Brain microvascular endothelial cell (primary cell): ENCODE measurements at regions not wholly inside any gene's neighbourhood (a gene's known extent, or its start where the extent isn't known, plus 50 kb on each side); places are given as distances from the start of the nearest gene placed in this dataset.

Experiments used
- DNase-seq: peaks from one replicate; pipeline ENCODE4 v3.0.0-alpha.2; 2020
- H3K27ac ChIP-seq: fragments of 250-450 bp; sonication (Bioruptor Pico); 2 replicates; pipeline ENCODE4 v1.5.1; 2020; ENCODE audit warnings: mild to moderate bottlenecking, moderate library complexity
- H3K27me3 ChIP-seq: fragments of 250-450 bp; sonication (Bioruptor Pico); replicated peaks from 2 replicates; pipeline ENCODE4 v1.5.1; 2020; ENCODE audit warnings: mild to moderate bottlenecking
- H3K36me3 ChIP-seq: fragments of 250-450 bp; sonication (Bioruptor Pico); replicated peaks from 2 replicates; pipeline ENCODE4 v1.5.1; 2020; ENCODE audit warnings: mild to moderate bottlenecking
- H3K4me3 ChIP-seq: 2 replicates; pipeline ENCODE4 v1.5.1; 2011; ENCODE audit warnings: low read depth, mild to moderate bottlenecking, control low read depth, low read length, moderate library complexity
- CTCF ChIP-seq: IDR thresholded peaks from 2 replicates; pipeline ENCODE4 v1.5.1; 2011; ENCODE audit warnings: low read depth, mild to moderate bottlenecking, moderate library complexity, low read length, control low read depth, inconsistent platforms; ENCODE audit errors: missing control alignments
- in situ Hi-C: cut with HindIII; loops from 2 replicates; pipeline ENCODE4 v1.10.0; 2017; ENCODE audit warnings: low sequenced_read_pairs, low pct_ligation_motif_present

GRCh38 chr20:41865938-41866337 is 247.8 kb upstream of the CHD6 start:
- Histone ChIP-seq H3K4me3 (no peak overlapping the region), H3K27me3 (no peaks in the 10 kb centered on the region), H3K36me3 (no peaks in the 10 kb centered on the region), H3K27ac (no peak overlapping the region)
- no peak for DNase-seq
- in situ Hi-C loops = no loop called here
- TF ChIP-seq CTCF = no peak

- no peak for DNase-seq
- no peak overlapping the region for H3K4me3 ChIP-seq
- no peaks in the 10 kb centered on the region for H3K36me3 ChIP-seq
- TF ChIP-seq CTCF = no peak
- no peaks in the 10 kb centered on the region for H3K27me3 ChIP-seq
- no peak overlapping the region for H3K27ac ChIP-seq
- in situ Hi-C loops = no loop called here
These were observed 244.3 kb upstream of the CHD6 start for GRCh38 chr20:41862476-41862875.

GRCh38 chr20:41861772-41862422 is 243.7 kb upstream of the CHD6 start:
- no peak for DNase-seq
- Histone ChIP-seq H3K27me3 (no peaks in the 10 kb centered on the region), H3K4me3 (no peak overlapping the region), H3K27ac (no peak overlapping the region), H3K36me3 (no peaks in the 10 kb centered on the region)
- TF ChIP-seq CTCF = no peak
- in situ Hi-C loops = no loop called here

- in situ Hi-C loops = no loop called here
- DNase-seq = no peak
- no peaks in the 10 kb centered on the region for H3K36me3 ChIP-seq
- no peaks in the 10 kb centered on the region for H3K27me3 ChIP-seq
- H3K27ac ChIP-seq = no peak overlapping the region
- no peak overlapping the region for H3K4me3 ChIP-seq
- no peak for TF ChIP-seq CTCF
These were observed 236.6 kb upstream of the CHD6 start for GRCh38 chr20:41854765-41855164.

GRCh38 chr20:41853806-41854205 is 235.6 kb upstream of the CHD6 start:
- Histone ChIP-seq H3K36me3 (no peaks in the 10 kb centered on the region), H3K4me3 (no peak overlapping the region), H3K27me3 (no peaks in the 10 kb centered on the region), H3K27ac (no peak overlapping the region)
- in situ Hi-C loops = no loop called here
- no peak for DNase-seq
- TF ChIP-seq CTCF = no peak

GRCh38 chr20:41848180-41848579 is 230.0 kb upstream of the CHD6 start:
- TF ChIP-seq CTCF = no peak
- in situ Hi-C loops = no loop called here

More at GRCh38 chr20:41848180-41848579, 230.0 kb upstream of the CHD6 start:
- no peak overlapping the region for H3K4me3 ChIP-seq
- no peak for DNase-seq
- no peaks in the 10 kb centered on the region for H3K36me3 ChIP-seq
- no peak overlapping the region for H3K27ac ChIP-seq
- no peaks in the 10 kb centered on the region for H3K27me3 ChIP-seq
